GM18511 (cell line): ENCODE measurements at regions not wholly inside any gene's neighbourhood (a gene's known extent, or its start where the extent isn't known, plus 50 kb on each side); places are given as distances from the start of the nearest gene placed in this dataset.
"Not testable (repeated sequence)": the region's sequence is repeated elsewhere in the genome, so short reads cannot be mapped to it uniquely, and the experiment has no call there.

Experiments
- ATAC-seq: cut with Tn5 transposase; IDR thresholded peaks from one replicate; pipeline ENCODE4 v1.9.1; 2021; ENCODE audit warnings: mild to moderate bottlenecking, moderate library complexity; ENCODE audit not compliant: unreplicated experiment

- ATAC-seq: no peak
Measured at GRCh38 chr9:757246-757881, 84.1 kb upstream of the DMRT1 start.

DNA sequence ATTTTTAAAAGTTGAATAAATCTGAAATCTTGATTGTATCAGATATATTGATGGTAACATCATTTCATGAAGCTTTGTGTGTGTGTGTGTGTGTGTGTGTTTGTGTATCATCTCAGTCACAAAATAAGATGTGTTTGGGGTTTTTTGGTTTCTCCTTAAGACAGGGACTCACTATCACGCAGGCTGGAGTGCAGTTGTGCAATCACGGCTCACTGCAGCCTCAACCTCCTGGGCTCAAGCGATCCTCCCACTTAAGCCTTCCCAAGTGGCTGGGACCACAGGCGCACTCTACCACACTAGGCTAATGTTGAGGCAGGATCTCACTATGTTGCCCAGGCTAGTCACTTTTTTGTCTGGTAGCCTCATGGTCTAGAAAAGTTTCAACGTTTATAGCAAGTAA, 83.4 kb upstream of the DMRT1 start:
- no peak for ATAC-seq

- no peak for ATAC-seq
Measured at GRCh38 chr9:759541-759940, 82.0 kb upstream of the DMRT1 start.

DNA sequence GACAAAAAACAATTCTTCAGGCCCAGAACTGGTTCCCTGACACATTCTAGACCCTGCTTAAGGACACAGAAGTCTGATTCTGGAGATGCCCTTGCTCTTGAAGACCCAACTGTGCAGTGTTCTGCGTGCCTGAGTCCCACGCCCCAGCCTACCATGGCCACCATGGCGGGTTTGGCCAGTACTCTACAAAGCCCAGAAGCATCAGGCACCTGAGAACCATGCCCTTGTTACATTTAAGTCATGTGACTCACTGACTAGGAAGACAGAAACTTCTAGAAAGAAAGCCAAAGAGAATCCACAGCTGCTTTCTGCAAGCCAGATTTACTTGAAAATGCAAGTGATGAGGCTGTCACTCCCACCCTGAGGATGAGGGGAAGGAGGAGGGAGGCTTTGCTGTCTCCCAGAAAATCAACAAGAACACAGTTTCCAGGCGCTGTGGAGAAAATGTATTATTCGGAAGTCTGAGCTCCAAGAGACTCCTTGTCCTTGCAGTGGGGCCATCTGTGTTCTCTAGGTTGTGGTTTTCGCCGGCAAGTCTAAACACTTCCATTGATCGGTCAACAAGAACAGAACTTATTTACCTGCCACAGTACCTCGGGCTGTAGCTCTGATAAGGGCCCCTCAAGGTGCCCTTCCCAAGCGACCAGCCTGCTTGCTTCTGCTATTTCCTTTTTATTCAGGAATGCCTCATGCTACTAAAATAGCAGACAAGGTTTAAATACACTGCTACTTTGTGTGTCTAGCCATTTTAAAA, 81.3 kb upstream of the DMRT1 start:
- ATAC-seq: no peak

DNA sequence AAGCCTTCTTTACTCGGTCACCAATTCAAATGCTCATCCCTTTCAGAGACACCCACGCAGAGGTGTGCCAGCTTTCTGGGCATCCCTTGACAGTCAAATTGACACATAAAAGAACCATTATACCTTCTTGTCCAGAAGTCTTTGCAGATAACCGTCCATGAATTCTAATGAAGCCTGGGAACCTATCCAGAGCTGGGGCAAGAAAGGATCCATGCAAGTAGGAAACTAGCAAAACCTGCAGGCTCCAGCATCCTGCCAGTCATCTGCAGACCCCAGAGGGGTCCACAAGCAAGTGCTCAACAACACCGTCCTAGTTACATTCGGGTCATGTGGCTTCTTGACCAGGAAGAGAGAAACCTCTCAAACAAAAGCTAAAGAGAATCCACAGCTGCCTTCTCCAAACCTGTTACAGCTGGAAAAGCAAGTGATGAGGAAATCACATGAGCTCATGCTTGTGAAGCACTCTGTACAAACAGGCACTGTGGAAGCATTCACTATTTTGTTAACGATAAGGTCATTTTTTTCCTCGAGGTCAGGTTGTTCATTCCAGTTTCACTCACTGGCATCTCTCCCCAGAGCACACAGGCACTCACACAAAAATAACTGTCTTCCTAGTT, 80.2 kb upstream of the DMRT1 start:
- no peak for ATAC-seq

DNA sequence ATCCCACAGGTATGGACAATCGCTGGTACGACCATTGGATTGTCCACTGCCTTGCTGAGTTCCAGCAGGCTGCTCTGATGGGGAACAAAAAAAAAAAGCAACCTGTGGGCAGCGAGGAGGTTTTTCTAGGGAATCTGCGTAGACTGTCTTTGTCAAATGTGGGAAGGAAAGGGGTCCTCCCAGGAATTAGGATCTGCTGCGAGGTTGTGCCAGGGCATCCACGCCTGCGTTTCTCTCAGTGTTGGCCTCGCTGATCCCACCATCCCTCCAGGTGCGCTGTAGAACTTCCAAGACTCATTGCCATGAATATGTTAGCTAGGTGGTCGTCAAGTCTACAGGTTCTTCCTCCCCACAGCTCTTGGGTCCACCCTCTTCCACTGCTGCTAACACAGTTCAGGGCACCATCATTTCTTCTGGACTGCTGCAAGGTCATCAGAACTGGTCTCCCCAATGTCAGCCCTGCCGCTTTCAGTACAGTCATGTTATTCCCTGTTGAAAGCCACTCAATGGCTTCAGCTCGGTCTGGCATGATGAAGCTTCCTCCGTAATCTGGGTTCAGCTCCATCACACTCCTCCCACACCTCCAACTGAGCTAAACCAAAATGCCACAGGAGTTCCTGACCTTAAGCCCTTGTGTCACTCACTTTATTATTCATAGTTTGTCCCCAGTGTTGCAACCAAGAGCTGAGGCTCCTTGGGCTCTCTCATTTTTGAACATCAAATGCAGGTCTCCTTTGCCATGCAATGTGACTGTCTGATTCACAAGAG, 79.5 kb upstream of the DMRT1 start:
- no peak for ATAC-seq

DNA sequence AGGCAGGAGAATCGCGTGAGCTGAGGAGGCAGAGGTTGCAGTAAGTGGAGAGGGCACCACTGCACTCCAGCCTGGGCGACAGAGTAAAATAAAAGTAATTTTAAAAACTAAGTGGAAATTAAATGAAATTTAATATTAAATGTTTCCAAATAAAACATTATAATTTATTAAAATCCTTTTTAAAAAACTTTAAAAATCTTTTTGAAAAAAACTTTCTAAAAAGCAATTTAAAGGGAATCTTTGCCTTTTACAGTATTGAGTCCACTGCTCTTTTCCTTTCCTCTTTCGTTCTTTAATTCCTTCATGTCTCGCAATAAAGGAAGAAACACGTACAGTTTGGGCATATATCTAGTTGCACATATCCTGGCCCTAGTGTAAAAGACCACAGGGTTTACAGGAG, 77.8 kb upstream of the DMRT1 start:
- no peak for ATAC-seq

DNA sequence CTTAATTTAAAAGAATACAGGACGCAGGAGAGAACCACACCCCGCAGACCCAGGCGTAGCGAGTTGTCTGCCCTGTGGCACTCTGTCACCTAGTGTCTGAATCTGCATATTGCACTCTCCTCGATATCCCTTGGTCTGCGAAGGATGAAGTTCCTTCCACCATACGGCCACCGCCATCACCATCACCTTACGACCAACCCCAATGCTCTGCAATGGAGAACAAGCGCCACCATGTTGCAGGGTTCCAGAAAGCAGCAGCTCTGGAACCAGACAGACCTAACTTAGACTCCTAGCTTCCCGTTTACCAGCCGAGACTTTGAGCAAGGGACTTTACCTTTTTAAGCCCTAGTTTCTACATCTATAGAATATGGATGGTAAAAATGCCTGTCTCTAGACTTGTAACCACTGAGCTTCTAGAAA, 77.4 kb upstream of the DMRT1 start:
- ATAC-seq: no peak

GRCh38 chr9:764986-765385, 76.5 kb upstream of the DMRT1 start:
- no peak for ATAC-seq

GRCh38 chr9:767061-767561, 74.4 kb upstream of the DMRT1 start:
- ATAC-seq: not testable (repeated sequence)

DNA sequence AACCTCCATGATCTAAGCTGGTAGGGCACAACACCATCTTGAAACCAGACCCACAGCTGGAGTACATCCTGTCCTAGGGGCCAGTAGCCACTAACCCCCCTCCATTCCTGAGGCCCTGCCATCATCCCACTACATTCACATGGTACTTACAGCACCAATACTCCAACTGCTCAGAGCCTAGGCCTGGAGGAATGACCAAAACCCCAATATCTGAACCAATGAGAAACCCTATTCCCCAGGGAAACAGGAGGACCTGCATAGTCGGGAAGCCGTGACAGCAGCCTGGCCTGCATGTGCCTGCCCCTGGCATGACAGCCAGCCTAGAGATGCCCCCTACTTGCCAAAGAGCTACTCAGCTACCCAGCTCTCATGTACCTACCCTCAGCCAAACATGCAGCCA, 65.4 kb upstream of the DMRT1 start:
- no peak for ATAC-seq

DNA sequence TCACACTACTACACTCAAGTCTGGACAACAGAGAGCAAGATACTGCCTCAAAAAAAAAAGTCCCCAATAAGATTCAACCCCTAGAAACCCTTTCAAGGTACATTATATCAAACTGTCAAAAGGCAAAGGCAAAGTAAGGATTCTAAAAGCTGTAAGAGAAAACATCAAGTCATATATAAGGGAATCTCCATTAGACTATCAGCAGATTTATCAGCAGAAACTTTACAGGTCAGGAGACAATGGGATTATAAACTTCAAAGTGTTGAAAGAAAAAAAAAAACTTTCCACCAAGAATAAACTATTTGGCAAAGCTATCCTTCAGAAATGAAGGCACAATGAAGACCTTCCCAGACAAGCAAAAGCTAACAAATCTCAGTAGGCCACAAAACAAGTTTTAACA, 63.5 kb upstream of the DMRT1 start:
- ATAC-seq: no peak

DNA sequence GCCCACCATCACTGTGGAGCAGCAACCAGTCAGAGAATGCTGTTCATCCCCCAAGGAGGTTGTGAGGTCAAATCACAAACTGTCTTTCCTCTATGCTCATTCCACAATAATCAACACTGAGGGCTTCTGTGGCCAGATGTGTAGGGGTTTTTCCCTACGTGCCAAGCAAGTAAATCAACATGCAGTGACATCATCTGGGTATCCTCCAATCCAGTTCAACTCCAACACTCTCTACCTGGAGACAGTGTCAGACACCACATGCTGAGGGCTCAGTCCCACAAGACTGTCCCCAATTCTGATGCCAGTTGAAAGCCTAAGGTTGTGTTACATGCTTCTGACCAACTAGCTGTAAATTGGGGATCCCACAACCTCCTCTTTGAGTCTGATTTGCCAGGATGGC, 57.3 kb upstream of the DMRT1 start:
- ATAC-seq: no peak

GRCh38 chr9:784916-785315, 56.6 kb upstream of the DMRT1 start:
- no peak for ATAC-seq

GRCh38 chr9:785997-786396, 55.5 kb upstream of the DMRT1 start:
- no peak for ATAC-seq

DNA sequence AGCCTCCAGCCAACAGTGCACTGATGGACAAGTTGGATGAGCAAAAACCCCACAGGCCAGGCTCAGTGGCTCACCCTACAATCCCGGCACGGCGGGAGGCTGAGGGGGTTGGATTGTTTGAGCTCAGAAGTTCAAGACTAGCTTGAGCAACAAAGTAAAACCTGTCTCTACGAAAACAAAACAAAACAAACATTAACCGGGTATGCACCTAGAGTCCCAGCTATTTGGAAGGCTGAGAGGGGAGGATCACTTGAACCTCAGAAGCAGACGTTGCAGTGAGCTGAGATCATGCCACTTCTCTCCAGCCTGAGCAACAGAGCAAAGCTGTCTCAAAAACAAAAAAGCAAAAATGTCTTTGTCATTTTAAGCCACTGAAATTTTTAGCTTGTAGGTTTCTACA, 55.1 kb upstream of the DMRT1 start:
- no peak for ATAC-seq

DNA sequence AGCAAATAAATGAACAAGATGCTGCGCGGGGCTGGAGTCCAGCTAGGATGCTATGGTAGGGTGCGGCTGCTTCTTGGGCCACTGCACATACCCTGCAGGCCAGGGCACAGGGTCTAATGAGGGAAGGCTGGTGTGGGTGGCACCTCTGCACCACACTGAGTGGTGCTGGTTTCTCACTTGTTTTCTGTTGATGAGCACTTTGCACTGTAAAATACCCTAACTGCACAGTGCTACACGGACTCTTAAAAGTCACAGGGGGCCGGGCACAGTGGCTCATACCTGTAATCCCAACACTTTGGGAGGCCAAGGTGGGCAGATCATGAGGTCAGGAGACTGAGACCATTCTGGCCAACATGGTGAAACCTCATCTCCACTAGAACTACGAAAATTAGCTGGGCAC, 52.7 kb upstream of the DMRT1 start:
- no peak for ATAC-seq
